Karpas-422 (cell line): ENCODE measurements at regions not wholly inside any gene's neighbourhood (a gene's known extent, or its start where the extent isn't known, plus 50 kb on each side); places are given as distances from the start of the nearest gene placed in this dataset.
A peak's percentile ranks its signal among the peaks of the same experiment; 100 is the strongest.

Experiments used
- DNase-seq: peaks from one replicate; pipeline ENCODE4 v3.0.0-alpha.2; 2015
- H2AFZ ChIP-seq: fragments of 200-600 bp; sonication (generic); 2 replicates; pipeline ENCODE4 v1.6.1; 2014; ENCODE audit warnings: antibody characterized with exemption, low read length, mixed read lengths
- H3K27ac ChIP-seq: fragments of 200-600 bp; sonication (generic); 2 replicates; pipeline ENCODE4 v1.5.1; 2014; ENCODE audit warnings: mild to moderate bottlenecking, low read length, moderate library complexity
- H3K27me3 ChIP-seq: fragments of 200-600 bp; sonication (generic); 2 replicates; pipeline ENCODE4 v1.6.1; 2014; ENCODE audit warnings: low read length, mixed read lengths
- H3K36me3 ChIP-seq: fragments of 200-600 bp; sonication (generic); 2 replicates; pipeline ENCODE4 v1.6.1; 2014; ENCODE audit warnings: low read length, mixed read lengths; ENCODE audit not compliant: insufficient read depth
- H3K4me1 ChIP-seq: fragments of 200-600 bp; sonication (generic); 2 replicates; pipeline ENCODE4 v1.6.1; 2014; ENCODE audit warnings: mild to moderate bottlenecking, low read length, mixed read lengths
- H3K4me2 ChIP-seq: fragments of 200-600 bp; sonication (generic); 2 replicates; pipeline ENCODE4 v1.6.1; 2014; ENCODE audit warnings: low read length, low read depth, mild to moderate bottlenecking; ENCODE audit not compliant: poor library complexity, severe bottlenecking
- H3K4me3 ChIP-seq: fragments of 200-600 bp; sonication (generic); 2 replicates; pipeline ENCODE4 v1.5.1; 2014; ENCODE audit warnings: mild to moderate bottlenecking, antibody characterized with exemption, low read length, mixed read lengths
- H3K79me2 ChIP-seq: fragments of 200-600 bp; sonication (generic); 2 replicates; pipeline ENCODE4 v1.6.1; 2014; ENCODE audit warnings: mild to moderate bottlenecking, low read length, mixed read lengths
- H3K9ac ChIP-seq: fragments of 200-600 bp; sonication (generic); 2 replicates; pipeline ENCODE4 v1.6.0; 2014; ENCODE audit warnings: low read length
- H3K9me2 ChIP-seq: fragments of 200-600 bp; sonication (generic), shearing (Covaris generic); replicated peaks from 2 replicates; pipeline ENCODE4 v1.6.0; 2014; ENCODE audit warnings: mild to moderate bottlenecking, low read length, moderate library complexity; ENCODE audit not compliant: insufficient read depth
- H3K9me3 ChIP-seq: fragments of 300-700, 200-600 bp; sonication (generic); 2 replicates; pipeline ENCODE4 v1.6.1; 2014; ENCODE audit warnings: low read length, mixed read lengths
- H4K20me1 ChIP-seq: fragments of 200-600 bp; sonication (generic); 2 replicates; pipeline ENCODE4 v1.6.1; 2014; ENCODE audit warnings: mild to moderate bottlenecking, antibody characterized with exemption, low read length, low read depth; ENCODE audit not compliant: insufficient read depth

GRCh38 chr17:77462553-77463497, 322.1 kb downstream of the SEC14L1 start:
- H2AFZ ChIP-seq, result no peak overlapping the region
- no peaks in the 10 kb centered on the region for H3K9me2 ChIP-seq
- H3K9me3 ChIP-seq, result no peaks in the 10 kb centered on the region
- peaks cover 12% of the 10 kb centered on the region; the same call in 1 of the 2 replicates for H3K36me3 ChIP-seq
- H4K20me1 ChIP-seq, result no peaks in the 10 kb centered on the region; the same call in 1 of the 2 replicates
- peaks cover 88% of the 10 kb centered on the region for H3K79me2 ChIP-seq
- H3K4me3 ChIP-seq, result no peak overlapping the region
- peak overlapping the region; percentile 51 for H3K9ac ChIP-seq
- peak overlapping the region; percentile 97 for H3K27ac ChIP-seq
- H3K4me1 ChIP-seq, result peaks cover 86% of the 10 kb centered on the region
- DNase-seq, result no peak
- no peaks in the 10 kb centered on the region for H3K27me3 ChIP-seq
- H3K4me2 ChIP-seq, result peak overlapping the region; percentile 48

- peak overlapping the region; percentile 97 for H3K27ac ChIP-seq
- H3K4me1 ChIP-seq, result peaks cover 81% of the 10 kb centered on the region
- H3K4me2 ChIP-seq, result peak overlapping the region; percentile 59
- no peak for DNase-seq
- H2AFZ ChIP-seq, result no peak overlapping the region
- H3K27me3 ChIP-seq, result no peaks in the 10 kb centered on the region
- H3K79me2 ChIP-seq, result peaks cover 86% of the 10 kb centered on the region
- no peaks in the 10 kb centered on the region for H3K9me2 ChIP-seq
- H3K9me3 ChIP-seq, result no peaks in the 10 kb centered on the region
- peak overlapping the region; percentile 32; the same call in 1 of the 2 replicates for H3K4me3 ChIP-seq
- H3K9ac ChIP-seq, result peak overlapping the region; percentile 68
- H3K36me3 ChIP-seq, result peaks cover 12% of the 10 kb centered on the region; the same call in 1 of the 2 replicates
- H4K20me1 ChIP-seq, result peaks cover 4% of the 10 kb centered on the region; the same call in 1 of the 2 replicates
Measured at GRCh38 chr17:77464988-77465357, 324.2 kb downstream of the SEC14L1 start.

- Histone ChIP-seq H4K20me1 (peaks cover 4% of the 10 kb centered on the region; the same call in 1 of the 2 replicates), H3K9me2 (no peaks in the 10 kb centered on the region), H3K27ac (peak overlapping the region; percentile 97), H3K79me2 (peaks cover 86% of the 10 kb centered on the region), H2AFZ (no peak overlapping the region), H3K9ac (peak overlapping the region; percentile 68), H3K4me3 (peak overlapping the region; percentile 38; the same call in 1 of the 2 replicates), H3K36me3 (peaks cover 12% of the 10 kb centered on the region; the same call in 1 of the 2 replicates), H3K27me3 (no peaks in the 10 kb centered on the region), H3K4me1 (peaks cover 81% of the 10 kb centered on the region), H3K9me3 (no peaks in the 10 kb centered on the region), H3K4me2 (peak overlapping the region; percentile 59)
- DNase-seq, result peak; percentile 95
Measured at GRCh38 chr17:77465358-77466041, 324.7 kb downstream of the SEC14L1 start.

GRCh38 chr17:77466140-77466539, 325.4 kb downstream of the SEC14L1 start:
- no peaks in the 10 kb centered on the region for H3K9me3 ChIP-seq
- no peak for DNase-seq
- peaks cover 81% of the 10 kb centered on the region for H3K4me1 ChIP-seq
- H3K36me3 ChIP-seq, result peaks cover 12% of the 10 kb centered on the region; the same call in 1 of the 2 replicates
- peaks cover 4% of the 10 kb centered on the region; the same call in 1 of the 2 replicates for H4K20me1 ChIP-seq
- H2AFZ ChIP-seq, result no peak overlapping the region
- H3K27me3 ChIP-seq, result no peaks in the 10 kb centered on the region
- peak overlapping the region; percentile 59 for H3K4me2 ChIP-seq
- H3K4me3 ChIP-seq, result peak overlapping the region; percentile 38; the same call in 1 of the 2 replicates
- peak overlapping the region; percentile 97 for H3K27ac ChIP-seq
- H3K9ac ChIP-seq, result peak overlapping the region; percentile 68
- H3K9me2 ChIP-seq, result no peaks in the 10 kb centered on the region
- H3K79me2 ChIP-seq, result peaks cover 87% of the 10 kb centered on the region

- Histone ChIP-seq H3K9me3 (no peaks in the 10 kb centered on the region), H3K9ac (peak overlapping the region; percentile 68), H4K20me1 (peaks cover 4% of the 10 kb centered on the region; the same call in 1 of the 2 replicates), H3K4me2 (peak overlapping the region; percentile 59), H2AFZ (no peak overlapping the region), H3K79me2 (peaks cover 87% of the 10 kb centered on the region), H3K27me3 (no peaks in the 10 kb centered on the region), H3K9me2 (no peaks in the 10 kb centered on the region), H3K4me3 (no peak overlapping the region; the same call in 1 of the 2 replicates), H3K36me3 (peaks cover 12% of the 10 kb centered on the region; the same call in 1 of the 2 replicates), H3K27ac (peak overlapping the region; percentile 97), H3K4me1 (peaks cover 81% of the 10 kb centered on the region)
- DNase-seq, result no peak
Measured at GRCh38 chr17:77466596-77467223, 325.9 kb downstream of the SEC14L1 start.

- peaks cover 10% of the 10 kb centered on the region; the same call in 1 of the 2 replicates for H3K36me3 ChIP-seq
- no peaks in the 10 kb centered on the region for H3K9me3 ChIP-seq
- H3K27ac ChIP-seq, result no peak overlapping the region
Measured at GRCh38 chr17:77467521-77467920, 326.8 kb downstream of the SEC14L1 start.

GRCh38 chr17:77468897-77469296, 328.1 kb downstream of the SEC14L1 start:
- no peaks in the 10 kb centered on the region for H3K9me3 ChIP-seq
- peak overlapping the region; percentile 55 for H3K27ac ChIP-seq
- no peak for DNase-seq
- peaks cover 4% of the 10 kb centered on the region; the same call in 1 of the 2 replicates for H4K20me1 ChIP-seq
- peaks cover 87% of the 10 kb centered on the region for H3K4me1 ChIP-seq
- peaks cover 90% of the 10 kb centered on the region for H3K79me2 ChIP-seq
- H3K9ac ChIP-seq, result peak overlapping the region; percentile 10; the same call in 1 of the 2 replicates
- no peaks in the 10 kb centered on the region for H3K9me2 ChIP-seq
- H2AFZ ChIP-seq, result no peak overlapping the region
- H3K27me3 ChIP-seq, result no peaks in the 10 kb centered on the region
- no peak overlapping the region for H3K4me2 ChIP-seq
- H3K36me3 ChIP-seq, result peaks cover 4% of the 10 kb centered on the region; the same call in 1 of the 2 replicates
- no peak overlapping the region for H3K4me3 ChIP-seq

More at GRCh38 chr17:77467521-77467920, 326.8 kb downstream of the SEC14L1 start:
- H3K9me2 ChIP-seq, result no peaks in the 10 kb centered on the region
- H3K4me1 ChIP-seq, result peaks cover 81% of the 10 kb centered on the region
- H3K4me3 ChIP-seq, result no peak overlapping the region
- no peak overlapping the region for H2AFZ ChIP-seq
- no peak overlapping the region for H3K9ac ChIP-seq
- H3K4me2 ChIP-seq, result no peak overlapping the region
- no peak for DNase-seq
- H4K20me1 ChIP-seq, result peaks cover 4% of the 10 kb centered on the region; the same call in 1 of the 2 replicates
- peaks cover 87% of the 10 kb centered on the region for H3K79me2 ChIP-seq
- H3K27me3 ChIP-seq, result no peaks in the 10 kb centered on the region
